NCI-H2171 (cell line): ENCODE measurements at regions not wholly inside any gene's neighbourhood (a gene's known extent, or its start where the extent isn't known, plus 50 kb on each side); places are given as distances from the start of the nearest gene placed in this dataset.

Experiments used
- DNase-seq: peaks from one replicate; lab custom pipeline; 2025; lab: John Stamatoyannopoulos, UW

GRCh38 chr2:206212673-206213513 is 53.2 kb downstream of the EEF1B2 start:
- DNase-seq: no peak

GRCh38 chr2:206213514-206213845 is 53.8 kb downstream of the EEF1B2 start:
- DNase-seq: no peak

GRCh38 chr2:206217166-206217565 is 57.3 kb upstream of the ZDBF2 start:
- no peak for DNase-seq

GRCh38 chr2:206217743-206218142 is 56.7 kb upstream of the ZDBF2 start:
- no peak for DNase-seq

- DNase-seq: no peak
These were observed 56.3 kb upstream of the ZDBF2 start for GRCh38 chr2:206218156-206218555.

GRCh38 chr2:206218796-206219499 is 55.5 kb upstream of the ZDBF2 start:
- DNase-seq: peak; percentile 18

- DNase-seq: no peak
These were observed 54.5 kb upstream of the ZDBF2 start for GRCh38 chr2:206219957-206220356.

GRCh38 chr2:206220997-206221396 is 53.5 kb upstream of the ZDBF2 start:
- DNase-seq: no peak
